NCI-H82 treated with DMSO at 0.1 percent for 48 hours (cell line): ENCODE measurements at regions not wholly inside any gene's neighbourhood (a gene's known extent, or its start where the extent isn't known, plus 50 kb on each side); places are given as distances from the start of the nearest gene placed in this dataset.

Source experiments
- DNase-seq: peaks from one replicate; lab custom pipeline; 2025; ENCODE audit not compliant: unreplicated experiment; lab: John Stamatoyannopoulos, UW

DNA sequence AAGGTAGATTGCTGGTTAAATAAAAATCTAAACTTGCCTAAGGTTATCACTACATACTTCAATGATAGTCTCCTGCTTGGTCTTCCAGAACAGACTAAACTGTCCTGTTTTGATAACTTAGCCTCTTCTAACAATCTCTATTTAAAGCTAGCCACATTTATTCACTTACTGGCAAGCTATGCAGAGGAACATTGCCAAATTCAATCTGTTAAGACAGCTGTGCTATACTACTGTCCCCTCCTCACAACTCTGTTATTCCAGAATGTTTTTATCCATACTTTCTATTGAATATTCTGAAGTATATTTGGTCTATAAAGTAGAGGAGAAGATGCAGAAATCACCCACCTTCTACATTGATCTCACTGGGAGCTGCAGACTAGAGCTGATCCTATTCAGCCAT is 594.0 kb upstream of the CCDC54 start:
- no peak for DNase-seq

DNA sequence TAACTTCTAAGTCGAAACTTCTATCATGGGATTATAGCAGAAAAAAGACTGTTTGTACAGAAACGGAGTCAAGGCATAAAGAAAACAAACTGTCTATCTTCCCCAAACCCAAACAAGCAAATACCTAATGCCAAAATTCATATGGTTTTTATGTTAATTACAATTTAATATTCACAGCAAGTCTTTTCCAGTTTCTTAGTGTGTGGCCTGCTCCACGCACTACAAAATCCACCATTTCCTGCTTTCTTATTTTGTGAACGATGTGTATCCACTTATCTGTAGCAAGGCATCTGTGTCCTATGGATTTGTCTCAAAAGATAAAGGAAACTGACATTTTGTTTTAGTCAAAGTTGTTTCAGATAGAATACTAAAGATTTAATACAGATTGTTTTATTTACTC is 588.0 kb upstream of the CCDC54 start:
- no peak for DNase-seq

DNA sequence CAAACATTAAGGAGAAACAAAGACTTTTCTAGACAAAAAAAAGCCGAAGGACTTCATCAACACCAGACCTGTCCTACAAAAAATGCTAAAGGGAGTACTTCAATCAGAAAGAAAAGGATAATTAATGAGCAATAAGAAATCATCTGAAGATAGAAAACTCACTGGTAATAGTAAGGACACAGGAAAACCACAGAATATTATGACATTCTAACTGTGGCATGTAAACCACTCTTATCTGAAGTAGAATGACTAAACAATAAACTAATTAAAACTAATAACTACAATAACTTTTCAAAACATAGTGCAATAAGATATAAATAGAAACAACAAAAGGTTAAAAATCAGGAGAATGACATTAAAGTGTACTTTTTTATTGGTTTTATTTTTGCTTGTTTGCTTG is 584.5 kb upstream of the CCDC54 start:
- DNase-seq = no peak

DNA sequence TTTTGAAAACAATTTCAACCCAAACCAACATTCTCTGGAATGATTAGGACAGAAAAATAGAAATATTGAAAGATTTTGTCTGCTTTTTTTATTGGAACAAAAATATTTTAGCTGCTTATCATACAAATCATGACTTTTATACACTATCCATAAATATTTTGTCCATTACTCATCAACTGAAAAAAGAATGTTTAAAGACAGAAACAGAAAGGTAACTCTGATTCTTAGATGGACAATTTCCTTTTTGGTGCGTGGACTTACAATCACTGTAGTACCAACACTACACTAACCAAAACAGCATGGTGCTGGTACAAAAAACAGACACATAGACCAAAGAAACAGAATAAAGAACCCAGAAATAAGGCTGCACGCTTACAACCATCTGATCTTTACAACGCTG is 582.8 kb upstream of the CCDC54 start:
- DNase-seq = no peak

DNA sequence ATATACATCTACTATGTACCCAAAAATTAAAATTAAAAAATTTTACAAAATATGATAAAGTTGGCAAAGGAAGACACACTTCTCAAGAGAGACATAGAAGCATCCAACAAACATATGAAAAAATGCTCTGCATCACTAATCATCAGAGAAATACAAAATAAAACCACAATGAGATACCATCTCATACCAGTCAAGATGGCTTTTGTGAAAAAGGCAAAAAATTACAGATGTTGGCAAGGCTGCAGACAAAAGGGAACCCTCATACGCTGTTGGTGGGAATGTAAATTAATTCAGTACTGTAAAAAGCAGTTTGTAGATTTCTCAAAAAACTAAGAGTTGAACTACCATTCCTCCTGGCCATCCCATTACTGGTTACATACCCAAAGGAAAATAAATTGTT is 581.7 kb upstream of the CCDC54 start:
- no peak for DNase-seq

DNA sequence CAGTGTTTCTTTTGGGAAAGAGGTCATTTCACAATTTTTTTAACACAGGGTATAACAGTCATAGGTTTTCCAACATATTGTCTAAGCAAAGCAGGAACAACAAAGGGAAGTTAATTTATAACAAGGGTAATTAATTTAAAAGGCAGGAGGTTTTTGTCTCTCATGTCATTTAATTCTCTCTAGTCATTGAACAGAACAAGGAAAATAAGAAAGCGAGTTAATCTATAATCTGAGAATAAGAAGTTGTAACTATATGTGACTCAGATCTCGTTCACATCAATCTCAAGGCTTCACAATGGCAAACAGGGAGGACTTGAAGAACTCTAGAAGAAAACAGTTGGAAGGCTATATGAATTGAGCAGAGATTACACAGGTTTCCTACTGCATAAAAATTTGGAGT is 579.8 kb upstream of the CCDC54 start:
- DNase-seq = no peak

DNA sequence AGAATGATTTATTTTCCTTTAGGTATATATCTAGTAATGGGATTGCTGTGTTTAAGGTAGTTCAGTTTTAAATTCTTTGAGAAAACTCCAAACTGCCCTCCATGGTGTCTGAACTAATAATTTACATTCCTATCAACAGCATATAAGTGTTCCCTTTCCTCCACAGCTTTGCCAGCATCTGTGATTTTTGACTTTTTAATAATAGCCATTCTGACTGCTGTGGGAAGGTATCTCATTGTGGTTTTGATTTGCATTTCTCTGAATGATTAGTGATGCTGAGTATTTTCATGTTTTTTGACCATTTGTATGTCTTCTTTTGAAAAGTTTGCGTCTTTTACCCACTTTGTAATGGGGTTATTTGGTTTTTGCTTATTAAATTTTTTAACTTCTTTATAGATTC is 571.6 kb upstream of the CCDC54 start:
- no peak for DNase-seq

DNA sequence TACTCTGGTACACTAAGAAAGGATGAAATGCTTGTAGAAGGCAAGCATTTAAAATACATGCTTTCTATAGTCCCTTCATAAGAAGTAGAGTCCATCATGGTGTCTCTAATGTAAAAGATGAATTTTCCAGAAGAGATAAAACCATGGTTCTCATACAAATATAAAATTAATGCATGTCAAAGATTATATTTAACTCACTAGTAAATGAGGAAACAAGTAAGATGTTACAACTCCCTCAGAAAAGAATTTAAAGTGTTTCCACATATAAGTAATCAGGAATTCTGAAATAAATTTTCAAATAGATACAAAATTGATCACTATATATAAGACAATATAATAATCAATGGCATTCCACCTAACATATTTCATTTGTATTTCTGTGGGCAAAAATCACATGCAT is 570.3 kb upstream of the CCDC54 start:
- no peak for DNase-seq

DNA sequence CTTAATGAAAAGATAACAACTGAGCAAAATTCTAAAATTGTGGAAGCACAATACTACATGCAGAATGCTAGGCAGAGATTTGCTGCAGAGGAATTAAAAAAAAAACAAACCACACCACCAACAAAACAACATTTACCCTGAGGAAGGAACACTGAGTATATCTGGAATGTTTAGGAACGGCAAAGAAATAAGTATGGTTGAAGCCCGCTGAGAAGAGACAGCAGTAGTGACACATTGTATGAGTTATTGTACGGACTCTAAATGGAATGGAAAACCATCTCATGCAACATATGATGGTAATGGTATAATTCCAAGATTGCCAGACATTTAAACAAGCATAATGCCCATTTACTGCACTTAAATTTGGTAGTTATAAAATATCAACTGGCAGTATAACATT is 568.2 kb upstream of the CCDC54 start:
- DNase-seq = no peak

DNA sequence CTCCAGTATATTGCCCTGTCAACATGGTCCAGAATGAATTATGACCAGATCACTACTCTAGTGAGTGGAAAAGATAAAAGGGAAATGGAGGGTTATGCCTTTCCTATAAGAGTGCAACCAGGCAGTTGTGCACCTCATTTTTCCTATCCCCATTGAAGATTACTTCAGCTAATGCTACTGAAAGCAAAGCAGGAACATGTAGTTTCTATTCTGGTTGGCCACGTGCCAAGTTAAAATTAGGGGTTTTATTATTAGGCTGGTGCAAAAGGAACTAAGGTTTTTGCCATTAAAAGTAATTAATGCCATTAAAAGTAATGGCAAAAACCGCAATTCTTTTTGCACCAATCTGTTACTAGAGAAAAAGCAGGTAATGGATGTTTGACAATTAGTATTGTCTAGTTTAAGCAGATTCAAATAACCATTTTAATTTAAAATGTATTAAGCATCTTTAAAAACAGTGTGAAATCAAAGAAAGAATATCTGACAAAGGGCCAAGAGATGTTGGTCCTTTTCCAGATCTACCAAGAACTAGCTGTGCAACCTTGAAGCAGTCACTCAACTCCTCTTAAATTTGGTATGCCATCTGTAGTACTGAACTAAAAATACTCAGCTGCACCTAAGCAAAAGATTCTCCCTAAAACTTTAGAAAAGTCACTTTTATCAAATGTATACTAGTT is 567.5 kb upstream of the CCDC54 start:
- no peak for DNase-seq

DNA sequence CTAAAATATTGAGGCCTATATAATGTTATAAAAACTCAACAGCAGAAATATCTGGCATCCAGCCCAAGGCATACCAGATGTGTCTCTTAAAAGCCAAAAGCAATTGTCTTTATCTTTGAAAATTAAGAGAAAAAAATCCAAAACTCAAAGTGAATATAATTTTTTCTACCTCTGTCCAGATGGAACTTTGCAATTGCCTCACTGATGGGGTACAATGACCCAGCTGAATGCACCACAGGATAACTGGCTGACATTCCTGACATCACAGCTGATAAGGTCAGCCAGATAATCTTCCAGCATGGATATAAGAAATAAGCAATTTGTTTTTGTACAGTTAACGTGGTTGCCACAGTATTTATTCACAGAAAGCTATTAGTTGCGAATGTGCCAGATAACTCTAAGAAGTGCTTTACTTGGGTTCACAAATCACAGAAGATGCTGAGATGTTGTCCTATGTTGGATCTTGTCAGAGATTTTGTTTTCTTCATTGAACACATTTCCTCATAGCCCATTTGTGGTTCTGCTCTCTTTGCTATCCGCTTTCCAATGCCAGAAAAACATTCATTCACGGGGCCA is 566.9 kb upstream of the CCDC54 start:
- DNase-seq = no peak

DNA sequence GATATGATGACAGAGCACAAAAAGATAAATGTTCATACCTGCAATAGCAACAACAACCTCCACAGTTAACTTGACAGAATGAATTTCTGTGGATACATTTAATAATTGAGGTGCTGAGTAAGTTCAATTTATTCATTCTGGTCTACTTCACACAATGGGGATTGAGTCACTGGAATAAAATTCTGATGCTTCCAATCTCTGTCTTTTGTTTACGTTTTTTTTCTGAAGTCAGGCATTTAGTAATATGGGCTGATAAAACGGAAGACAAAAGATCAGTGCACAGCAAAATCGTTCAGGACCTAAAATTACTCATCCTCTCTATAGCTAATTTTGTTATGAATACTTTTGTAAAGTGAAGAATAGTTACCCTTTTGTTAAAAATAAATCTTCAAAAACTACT is 565.9 kb upstream of the CCDC54 start:
- DNase-seq = no peak

DNA sequence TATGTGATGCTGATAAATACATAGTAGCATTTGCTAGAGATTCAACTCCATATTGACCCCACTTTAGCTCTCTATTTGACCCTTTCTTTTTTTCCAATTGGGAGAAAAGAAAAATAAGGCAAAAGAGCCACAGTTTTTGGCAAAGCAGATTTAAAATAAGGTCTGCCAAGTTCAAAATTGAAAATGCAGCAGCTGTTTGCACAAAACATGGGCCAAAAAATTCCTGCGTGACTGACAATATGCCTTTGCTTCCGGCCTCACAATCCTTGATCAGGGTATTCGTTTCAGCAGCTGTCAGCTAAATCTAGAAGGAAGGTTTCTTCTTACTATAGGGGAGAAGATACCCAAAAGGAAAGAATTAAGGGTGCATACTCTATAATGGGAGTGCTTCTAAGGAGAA is 563.5 kb upstream of the CCDC54 start:
- no peak for DNase-seq

DNA sequence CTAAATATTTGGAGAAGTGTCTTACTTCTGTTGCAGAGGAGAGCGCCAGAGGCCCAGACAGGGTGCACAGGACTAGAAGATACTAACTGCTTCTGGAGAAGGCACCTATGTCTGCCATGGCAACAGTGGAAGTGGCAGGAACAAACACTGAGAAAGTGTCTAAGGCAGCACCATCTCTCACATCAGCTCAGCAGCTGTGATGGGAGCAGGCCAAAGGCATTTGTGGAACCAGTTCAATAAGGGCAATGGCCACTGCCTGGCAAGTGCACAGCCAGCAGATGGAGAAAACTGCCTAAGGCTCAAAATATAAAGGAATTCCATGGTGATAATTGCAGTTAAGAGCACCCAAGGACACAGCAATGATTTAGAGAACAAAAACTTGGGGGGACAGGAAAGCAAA is 563.0 kb upstream of the CCDC54 start:
- no peak for DNase-seq

DNA sequence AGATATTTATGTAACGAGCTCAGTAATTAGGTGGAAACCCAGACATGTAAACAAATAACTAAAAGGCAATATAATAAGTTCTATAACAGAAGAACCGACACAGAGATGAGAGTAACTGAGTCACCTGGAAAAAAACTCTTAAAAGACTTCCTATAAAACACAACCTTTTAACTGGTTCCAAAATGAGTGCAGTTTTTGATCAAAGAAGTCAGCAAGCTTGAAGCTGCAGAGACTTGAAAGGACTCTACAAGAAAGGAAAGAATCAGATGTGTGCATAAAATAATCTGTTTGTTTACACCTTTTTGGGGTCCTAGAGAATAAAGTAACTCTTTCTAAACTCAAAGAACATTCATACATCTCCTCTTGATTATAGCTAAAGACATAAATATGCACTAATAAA is 560.4 kb upstream of the CCDC54 start:
- no peak for DNase-seq

DNA sequence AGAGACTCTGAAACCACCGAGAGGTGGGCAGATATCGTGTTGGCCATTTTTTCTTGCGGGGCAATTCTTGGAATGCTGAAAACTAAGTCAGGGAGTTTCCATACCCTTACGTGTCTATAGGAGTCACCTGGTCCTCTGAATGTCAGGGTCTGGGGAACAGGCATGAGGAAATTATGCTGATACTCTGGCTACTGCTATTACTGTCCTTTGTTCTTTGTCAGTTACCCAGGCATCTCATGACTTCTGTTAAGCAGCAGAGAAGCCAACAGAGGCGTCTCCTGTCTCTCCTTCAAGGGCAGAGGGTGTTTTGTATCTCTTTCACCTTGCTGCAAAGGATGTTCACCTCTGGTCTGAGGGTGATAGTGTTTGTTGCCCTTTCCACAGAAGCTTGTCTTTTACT is 559.5 kb upstream of the CCDC54 start:
- no peak for DNase-seq

DNA sequence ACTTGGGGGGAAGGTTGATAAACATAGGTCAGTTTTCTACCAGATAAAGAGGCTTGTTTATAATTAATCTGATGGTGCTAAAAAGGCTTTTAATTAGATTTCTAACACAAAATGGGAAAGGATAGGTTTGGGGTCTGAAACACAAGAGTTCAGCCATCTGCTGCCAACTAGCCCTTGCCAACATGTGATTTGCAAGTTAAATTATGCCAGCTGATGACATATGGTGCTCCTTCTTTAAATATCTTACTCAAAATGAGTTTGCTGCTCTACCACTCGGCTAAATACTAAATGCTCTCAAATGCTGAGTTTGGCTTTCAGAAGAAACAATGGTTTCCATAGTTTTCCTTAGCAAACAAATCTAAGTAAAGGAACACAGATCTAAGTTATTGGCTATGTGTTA is 557.8 kb upstream of the CCDC54 start:
- peak; percentile 89 for DNase-seq

DNA sequence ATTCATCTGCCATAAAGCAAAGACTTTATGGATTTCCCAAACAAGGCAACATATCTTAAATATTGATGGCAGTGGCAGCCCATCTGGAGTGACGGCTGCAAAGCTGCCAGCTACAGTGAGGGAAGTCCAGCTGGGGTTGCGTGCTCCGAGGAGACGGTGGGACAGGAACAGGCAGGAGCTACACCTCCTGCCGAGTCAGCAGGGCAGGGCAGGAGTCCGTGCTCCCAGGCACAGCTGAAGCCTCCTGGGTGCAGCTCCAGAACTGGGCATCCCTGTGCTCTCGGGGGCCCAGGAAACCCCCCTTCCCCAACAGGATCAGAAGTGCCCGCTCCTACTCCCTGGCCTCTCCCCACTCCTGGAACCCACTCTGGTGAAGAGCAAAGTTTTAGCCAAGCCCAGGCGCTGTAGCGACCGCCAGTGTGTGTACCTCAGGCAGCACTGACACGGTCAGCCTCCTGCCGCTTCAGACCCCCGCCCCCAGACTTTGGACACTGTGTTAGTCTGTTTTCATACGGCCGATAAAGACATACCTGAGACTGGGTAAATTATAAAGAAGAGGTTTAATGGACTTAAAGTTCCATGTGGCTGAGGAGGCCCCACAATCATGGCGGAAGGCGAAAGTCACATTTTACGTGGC is 556.4 kb upstream of the CCDC54 start:
- no peak for DNase-seq

DNA sequence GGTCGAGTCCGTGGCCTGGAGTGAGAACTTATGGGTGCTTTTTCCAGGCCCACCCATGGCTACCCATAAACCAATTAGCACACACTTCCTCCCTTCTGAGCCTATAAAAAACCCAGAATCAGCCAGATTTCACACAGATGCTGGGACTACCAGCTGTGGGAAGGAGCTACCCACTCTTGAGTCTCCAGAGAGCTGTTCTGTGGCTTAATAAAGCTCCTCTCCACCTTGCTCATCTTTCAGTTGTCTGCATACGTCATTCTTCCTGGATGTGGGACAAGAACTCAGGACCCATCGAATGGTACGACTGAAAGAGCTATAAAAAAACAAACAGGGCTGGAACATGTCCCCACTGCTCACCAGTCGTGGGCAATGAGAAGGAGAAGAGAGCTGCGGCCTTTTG is 555.4 kb upstream of the CCDC54 start:
- no peak for DNase-seq

DNA sequence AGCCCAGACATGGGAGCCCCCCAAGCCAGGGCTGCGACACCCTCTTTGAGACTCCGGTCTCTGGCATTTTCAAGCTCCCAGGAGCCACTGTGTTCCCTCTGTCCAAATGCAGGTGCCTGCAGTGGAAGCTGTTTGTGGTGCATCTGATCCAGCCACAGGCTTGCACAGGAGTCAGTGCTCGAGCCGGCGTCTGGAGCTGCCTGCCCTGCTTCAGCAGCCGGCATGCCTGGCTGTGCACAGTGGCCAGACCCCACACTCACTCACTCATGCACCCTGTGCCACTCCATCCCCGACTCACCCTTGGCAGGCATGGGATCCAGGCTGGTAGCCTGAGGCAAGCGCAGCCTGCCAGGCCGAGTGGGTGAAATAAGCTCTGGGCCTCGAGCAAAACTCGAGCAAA is 555.0 kb upstream of the CCDC54 start:
- no peak for DNase-seq

DNA sequence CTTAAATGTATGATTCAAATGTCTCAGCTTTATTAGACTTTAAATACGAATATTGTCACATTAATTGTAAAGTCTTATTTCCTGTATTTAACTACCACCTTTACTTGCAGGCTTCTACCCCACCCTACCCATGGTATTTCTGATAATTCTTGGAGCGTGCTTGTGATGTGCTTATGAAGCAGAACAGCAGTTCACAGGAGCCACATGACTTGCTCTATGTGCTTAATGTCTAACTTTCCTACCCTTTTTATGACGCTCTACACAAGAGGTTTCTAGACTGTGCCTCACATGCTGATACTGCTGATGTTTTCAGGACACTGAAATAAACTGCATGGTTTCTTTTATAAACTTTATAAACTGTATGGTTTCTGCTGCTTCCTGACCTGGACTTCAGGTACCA is 553.5 kb upstream of the CCDC54 start:
- no peak for DNase-seq

DNA sequence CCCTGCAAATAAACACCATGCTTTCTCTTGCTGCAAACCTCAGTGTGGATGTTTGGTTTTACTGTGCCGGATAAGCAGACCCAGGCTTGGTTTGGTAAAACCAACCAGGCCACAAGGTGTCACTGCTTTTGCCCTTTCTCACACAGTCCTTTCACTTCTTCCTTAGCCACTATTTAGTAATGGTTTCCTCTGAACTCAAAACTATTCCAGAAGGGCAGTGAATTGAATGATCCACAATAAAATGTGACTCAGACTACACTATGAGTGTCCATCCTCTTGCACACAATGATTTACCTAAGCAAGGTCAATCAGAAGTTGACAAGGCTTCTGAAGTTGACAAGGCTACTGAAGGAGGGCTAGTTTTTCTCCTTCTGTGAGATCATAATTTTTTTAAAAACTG is 552.4 kb upstream of the CCDC54 start:
- DNase-seq = no peak
